SW 1271 (cell line): ENCODE measurements at regions not wholly inside any gene's neighbourhood (a gene's known extent, or its start where the extent isn't known, plus 50 kb on each side); places are given as distances from the start of the nearest gene placed in this dataset.
A peak's percentile ranks its signal among the peaks of the same experiment; 100 is the strongest.

Source experiments
- DNase-seq, 2 experiments: peaks; one replicate each; lab custom pipeline; 2025; lab: John Stamatoyannopoulos, UW

- no peak for DNase-seq
Observed at GRCh38 chr6:9612489-9612888, 802.4 kb downstream of the TFAP2A start.

DNA sequence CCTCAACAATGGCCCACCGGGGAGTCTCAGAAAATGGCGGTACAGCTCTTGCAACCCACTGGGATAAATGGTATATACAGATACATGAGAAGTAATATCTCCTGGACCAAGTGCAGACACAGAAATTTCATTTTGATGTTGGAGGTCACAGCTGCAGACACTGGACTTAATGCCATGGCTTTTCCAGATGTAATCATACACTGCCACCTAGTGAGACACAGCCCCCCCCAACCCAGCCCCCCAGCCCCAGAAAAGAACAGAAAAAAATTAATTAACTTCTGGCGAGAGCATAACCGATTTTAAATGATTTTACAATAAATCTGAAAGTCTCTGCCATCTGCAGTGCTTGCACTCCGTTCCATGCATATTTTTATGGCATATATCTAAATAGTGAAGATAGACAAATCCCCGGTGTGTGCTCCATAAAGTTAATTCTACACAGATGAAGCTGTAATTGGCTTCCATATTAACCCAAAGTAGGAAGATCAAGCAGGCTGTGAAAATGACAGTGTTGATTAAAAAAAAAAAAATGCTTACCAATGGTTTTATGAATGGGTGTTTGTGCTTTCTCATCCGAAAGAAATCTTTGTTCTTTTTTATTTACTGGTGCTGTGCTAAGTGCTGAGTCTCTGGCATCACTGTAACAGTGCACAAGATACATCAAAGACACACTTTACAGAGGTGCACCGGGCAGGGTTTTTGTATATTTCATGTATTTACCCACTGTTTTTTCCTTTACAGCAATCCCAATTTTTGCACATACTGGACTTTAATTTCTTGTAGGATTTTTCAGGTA is 804.1 kb downstream of the TFAP2A start:
- DNase-seq = no peak

GRCh38 chr6:9606435-9607134 is 808.3 kb downstream of the TFAP2A start:
- no peak for DNase-seq

DNA sequence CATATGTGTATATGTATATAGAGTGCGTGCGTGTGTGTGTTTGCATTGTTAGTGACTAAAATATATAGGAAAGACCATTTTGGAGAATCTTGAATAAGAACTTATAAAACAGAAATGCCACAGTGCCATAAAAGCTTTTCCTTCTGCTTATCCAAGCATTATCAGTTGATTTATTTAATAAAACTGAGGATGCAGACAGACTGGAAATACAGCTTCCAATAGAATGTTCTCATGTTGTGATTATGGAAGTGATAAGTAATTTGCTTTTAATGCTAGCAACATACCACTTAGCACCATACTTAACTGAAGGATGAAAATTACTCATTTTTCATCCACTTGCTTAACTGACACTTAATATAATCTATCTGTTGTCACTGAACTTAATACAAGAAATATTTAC is 820.1 kb downstream of the TFAP2A start:
- no peak for DNase-seq

DNA sequence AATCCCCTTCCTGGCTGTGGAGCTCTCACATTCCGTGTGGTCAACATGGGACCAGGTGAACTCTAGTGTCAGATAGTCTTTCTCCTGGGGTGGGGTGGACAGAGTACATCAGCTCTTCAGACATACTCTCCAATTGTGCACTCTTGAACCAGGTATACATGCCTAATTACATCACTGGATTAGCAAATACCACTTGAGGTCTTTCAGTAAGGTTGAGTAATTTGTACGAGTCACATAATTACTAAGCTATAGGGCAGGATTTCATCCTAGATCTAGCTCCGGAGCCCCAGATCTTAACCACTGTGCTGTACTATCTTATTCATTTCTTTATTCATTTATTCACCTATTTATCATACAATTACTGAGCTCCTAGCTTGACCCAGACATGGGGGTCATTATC is 821.3 kb downstream of the TFAP2A start:
- DNase-seq = no peak

GRCh38 chr6:9583753-9584352 is 831.0 kb downstream of the TFAP2A start:
- DNase-seq = no peak

GRCh38 chr6:9581155-9581554 is 833.7 kb downstream of the TFAP2A start:
- no peak for DNase-seq

- DNase-seq = no peak
Observed at GRCh38 chr6:9576521-9576920, 838.4 kb downstream of the TFAP2A start.

DNA sequence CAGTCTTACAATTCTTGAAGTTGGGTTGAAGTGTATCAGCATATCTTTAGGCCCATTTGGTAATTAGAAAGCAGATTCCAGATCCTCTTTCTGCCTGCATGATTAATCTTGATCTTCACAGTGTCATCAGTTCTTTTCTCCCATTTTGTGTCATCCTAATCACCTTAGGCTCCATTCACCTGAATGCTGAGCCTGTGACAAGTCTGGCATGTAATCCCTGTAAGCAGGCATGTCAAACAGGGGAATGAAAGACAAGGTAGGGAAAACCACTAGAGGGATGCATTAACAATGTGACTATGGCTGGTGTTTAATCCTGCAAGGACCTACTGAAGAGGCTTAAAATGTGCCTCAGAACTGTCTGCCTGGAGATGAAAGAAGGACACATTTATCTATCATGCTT is 848.8 kb downstream of the TFAP2A start:
- no peak for DNase-seq

DNA sequence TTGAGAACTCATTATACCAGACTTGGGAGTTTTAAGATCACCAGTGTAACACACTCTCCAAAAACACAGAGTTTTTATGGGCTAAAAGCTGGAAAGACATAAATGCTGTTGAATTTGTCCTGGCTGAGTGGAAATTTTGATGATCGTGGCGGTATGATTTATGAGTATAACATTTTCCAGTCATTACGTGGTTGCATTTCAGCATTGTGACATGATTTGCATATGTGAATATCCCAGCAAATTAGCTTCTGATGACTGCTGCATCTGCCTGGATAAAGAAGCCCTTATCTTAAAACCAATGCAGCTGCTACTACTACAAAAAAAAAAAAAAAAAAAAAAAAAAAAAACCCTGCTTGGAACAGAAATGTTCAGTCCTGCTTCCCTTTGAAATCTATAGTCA is 850.9 kb downstream of the TFAP2A start:
- DNase-seq = no peak

DNA sequence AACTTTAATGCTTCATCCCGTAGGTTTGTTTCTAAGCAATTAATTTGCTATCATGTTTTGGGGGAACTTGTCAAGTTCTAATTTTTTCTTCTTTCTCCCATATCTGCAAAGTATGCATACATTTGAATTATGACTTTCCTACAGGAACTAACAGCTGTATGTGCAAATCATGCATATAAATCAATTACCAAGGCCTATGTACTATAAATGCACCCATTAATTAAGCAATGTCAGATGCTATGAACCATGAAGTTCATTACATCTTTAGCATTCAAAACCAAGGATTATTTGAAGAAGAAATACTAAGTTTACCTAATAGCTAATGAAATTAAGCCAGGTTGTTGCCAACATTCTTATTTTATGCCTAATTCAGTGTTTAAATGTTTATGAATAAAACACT is 851.3 kb downstream of the TFAP2A start:
- DNase-seq = no peak

- DNase-seq = no peak
Observed at GRCh38 chr6:9554806-9555205, 860.1 kb downstream of the TFAP2A start.

DNA sequence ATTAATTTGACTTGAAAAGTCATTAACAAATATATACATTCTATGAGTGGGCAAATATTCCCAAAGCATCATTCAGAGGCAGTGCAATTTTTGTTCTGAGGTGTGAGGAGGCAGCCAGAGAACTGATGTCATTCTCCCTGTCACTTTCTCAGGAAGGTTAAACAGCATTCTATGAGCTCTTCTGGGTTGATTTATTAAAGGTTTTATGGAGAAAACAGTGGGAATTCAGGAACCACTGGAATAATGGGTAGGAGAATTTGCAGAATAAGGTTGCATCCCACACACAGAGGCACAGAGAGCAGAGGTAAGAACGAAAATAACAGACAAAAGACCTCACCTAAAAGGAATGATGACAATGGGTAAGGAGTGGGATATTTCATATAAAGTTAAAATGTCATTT is 860.6 kb downstream of the TFAP2A start:
- no peak for DNase-seq

DNA sequence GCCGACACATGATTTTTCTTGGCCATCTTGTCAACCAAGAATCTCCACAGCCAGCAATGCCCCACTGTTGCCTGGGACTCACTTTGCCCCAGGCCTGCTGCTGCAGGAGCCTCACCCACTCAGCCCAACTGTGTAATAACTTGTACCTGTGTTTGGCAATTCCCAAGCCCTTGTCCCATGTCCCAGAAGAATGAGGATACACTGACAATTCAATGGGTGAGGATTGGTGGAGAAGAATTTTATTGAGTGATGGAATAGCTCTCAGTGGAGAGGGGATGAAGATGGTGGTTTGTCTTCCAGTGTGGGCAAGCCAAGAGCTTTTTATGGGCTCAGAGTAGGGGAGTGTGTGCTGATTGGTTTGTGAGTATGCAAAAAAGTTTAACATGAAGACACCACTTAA is 861.9 kb downstream of the TFAP2A start:
- DNase-seq = no peak

DNA sequence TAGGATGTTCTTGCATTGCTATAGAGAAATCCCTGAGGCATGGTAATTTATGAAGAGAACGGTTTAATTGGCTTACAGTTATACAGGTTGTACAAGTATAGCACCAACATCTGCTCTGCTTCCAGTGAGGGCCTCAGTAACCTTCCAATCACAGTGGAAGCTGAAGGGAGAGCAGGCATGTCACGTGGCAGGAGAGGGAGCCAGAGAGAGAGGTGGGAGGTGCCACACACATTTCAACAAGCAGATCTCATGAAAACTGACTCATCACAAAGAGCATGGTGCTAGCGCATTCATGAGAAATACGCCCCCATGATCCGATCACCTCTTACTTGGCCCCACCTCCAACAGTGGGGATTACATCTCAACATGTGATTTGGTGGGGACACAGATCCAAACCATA is 871.2 kb downstream of the TFAP2A start:
- DNase-seq = peak in 1 of 2 experiments; percentile 15

DNA sequence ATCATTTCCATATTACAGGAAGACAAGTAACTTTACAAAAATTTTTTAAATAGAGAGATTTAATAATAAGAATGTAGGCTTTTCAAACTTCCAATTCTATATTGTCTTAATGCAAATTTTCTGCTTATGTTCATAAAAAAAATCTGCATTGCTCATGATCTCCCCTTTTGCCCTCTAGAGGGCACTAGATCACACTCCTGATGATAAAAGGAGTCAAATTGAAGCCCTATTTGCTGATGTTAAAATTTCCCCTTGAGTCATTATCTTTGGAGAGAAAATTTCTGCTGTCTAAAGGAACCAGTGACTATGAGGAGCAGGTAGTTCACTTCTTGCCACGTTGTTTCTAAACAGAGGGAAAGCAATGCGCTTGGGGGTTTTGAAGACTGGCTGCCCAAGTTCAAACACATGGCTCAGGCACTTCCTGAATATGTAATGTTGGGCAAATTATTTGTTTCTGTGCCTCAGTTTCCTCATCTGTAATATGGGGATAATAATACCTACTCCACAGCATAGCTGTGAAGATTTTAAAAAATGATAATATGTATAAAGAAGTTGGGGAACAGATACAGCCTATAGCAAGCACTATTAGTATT is 874.2 kb downstream of the TFAP2A start:
- peak; percentile 18 to 65 for DNase-seq

- no peak for DNase-seq
Observed at GRCh38 chr6:9540126-9540525, 874.7 kb downstream of the TFAP2A start.

DNA sequence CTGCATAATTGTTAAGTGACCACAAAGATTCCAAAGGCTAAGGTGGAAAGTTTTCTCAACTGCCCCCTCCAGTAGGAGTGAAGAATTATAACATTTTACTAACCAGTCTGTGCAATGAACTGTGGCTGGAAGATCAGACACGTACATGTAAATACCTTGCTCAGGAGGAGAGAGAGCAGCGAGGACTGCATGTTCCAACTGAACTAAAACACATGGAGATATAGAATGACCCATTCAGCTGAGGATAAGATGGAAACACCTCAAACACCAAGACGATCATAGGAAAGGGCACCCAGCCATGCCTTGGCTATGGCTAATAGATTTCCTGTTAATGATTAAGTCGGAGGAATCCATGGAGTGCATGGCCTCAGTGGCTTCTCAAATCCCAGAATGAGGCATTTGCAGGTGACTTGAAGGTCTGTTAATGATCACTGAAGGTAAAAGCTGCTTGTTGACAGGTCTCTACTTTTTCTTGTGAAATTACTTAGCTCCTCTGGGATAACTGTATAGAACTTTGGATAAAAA is 875.6 kb downstream of the TFAP2A start:
- DNase-seq = peak in 1 of 2 experiments; percentile 6

GRCh38 chr6:9537381-9537780 is 877.5 kb downstream of the TFAP2A start:
- peak in 1 of 2 experiments; percentile 38 for DNase-seq

GRCh38 chr6:9535106-9535505 is 879.8 kb downstream of the TFAP2A start:
- no peak for DNase-seq

GRCh38 chr6:9532621-9533557 is 882.0 kb downstream of the TFAP2A start:
- DNase-seq = peak in 1 of 2 experiments; percentile 29
